ENCODE measurements at regions not wholly inside any gene's neighbourhood (a gene's known extent, or its start where the extent isn't known, plus 50 kb on each side); places are given as distances from the start of the nearest gene placed in this dataset.
"Not testable (repeated sequence)": the region's sequence is repeated elsewhere in the genome, so short reads cannot be mapped to it uniquely, and the experiment has no call there.

DNA sequence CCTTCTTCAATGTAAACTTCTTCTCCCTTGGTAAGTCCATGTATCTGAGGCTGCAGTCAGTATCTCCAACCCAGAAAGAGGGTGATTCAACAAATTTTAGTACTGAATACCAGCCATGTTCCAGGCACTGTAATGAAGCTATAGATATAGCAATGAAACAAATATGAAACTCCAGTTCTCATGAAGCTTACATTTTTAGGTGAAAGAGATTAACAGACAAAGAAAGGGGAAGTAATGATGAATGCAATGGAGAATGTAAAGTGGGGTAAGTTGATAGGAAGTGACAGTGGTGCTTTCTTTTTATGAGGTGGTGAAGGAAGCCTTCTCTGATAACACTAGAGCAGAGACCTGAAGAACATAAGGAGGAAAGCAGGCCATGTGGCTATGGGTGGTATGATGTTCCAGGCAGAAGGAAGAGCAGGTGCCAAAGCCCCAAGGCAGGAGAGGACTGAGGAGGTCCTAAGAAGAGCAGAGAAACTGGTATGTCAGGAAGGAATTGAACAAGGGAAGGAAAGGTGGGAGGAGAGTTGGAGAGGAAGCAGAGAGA, 143.6 kb downstream of the TFAP2B start:
- no peak for DNase-seq

DNA sequence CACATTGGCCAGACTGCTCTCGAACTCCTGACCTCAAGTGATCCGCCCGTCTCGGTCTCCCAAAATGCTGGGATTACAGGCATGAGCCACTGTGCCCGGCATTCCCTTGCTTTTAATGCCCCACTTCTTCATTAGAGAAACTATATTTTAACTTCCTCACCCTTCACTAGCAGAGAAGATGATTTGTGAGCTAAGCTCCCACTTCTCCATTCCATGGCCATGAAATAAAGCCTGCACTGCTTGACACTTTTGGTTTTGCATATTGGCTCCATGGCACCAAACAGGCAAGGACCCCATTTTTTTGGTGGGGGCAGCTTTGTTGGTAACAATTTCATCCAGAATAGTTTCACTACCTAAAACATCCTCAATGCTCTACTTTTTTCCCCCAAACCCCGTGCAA, 145.3 kb downstream of the TFAP2B start:
- no peak for DNase-seq

DNA sequence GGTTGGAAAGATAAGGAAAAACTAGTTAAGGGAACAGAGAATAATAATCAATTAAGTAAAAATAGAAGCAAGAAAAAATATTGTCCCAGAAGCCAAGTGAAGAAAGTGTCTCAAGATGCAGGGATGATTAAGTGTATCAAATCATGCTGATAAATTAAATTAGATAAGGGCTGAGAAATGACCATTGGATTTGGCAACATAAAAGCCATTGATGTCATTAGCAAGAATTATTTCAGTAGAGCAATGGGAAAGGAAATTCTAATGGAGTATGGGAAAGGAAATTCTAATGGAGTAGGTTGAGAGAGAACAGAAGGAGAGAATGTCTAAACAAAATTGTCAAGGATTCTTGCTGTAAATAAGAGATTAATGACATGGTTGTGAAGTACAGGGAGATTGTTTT, 146.8 kb downstream of the TFAP2B start:
- no peak for DNase-seq

DNA sequence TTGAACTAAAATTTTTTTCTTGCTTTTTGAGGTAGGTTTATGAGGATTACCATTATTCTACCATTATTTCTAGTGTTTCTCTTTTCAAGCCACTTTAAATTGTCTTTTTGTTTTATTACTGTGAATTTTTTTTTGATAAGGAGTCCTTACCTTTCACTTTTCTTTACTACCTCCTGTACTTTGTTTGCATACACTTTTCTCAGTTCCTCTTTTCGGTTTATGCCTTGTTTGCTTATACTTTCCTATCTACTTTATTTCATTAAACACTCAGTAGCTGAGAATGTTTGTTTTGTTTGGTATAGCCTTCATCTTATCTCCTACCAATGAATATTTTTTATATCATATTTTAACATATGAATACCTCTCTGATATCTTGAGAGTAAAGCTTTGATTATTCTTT, 147.9 kb downstream of the TFAP2B start:
- DNase-seq: no peak

DNA sequence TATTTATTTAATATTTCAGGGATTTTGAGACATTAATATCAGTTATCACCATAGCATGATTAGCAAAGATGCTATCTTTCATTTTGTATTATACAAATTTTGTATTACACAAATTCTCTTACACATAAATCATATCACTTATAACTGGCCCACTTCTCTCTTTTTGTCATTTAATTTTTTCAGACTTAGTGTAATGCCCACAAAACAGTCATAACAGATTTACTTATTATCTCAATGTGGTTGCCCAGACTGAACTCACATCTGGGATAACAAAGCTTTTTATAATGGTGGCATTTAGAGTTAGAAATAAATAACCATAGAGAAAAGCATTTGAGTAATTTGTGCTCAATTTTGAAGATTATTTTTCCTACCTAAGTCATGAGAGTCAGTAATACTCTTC, 148.3 kb downstream of the TFAP2B start:
- no peak for DNase-seq

DNA sequence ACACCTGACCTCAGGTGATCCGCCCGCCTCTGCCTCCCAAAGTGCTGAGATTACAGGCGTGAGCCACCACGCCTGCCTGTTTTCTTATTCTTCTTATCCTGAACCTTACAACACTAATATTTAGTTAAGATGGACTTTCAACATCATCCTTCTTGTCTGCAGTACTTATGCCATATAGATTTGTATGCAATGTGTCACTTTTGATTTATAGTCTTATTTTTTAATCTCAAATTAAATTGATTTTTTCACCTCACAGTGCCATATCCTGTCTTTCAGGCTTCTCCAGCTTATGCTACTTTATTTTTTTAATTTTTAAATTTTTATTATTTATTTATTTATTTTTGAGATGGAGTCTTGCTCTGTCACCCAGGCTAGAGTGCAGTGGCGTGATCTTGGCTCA, 149.6 kb downstream of the TFAP2B start:
- not testable (repeated sequence) for DNase-seq

DNA sequence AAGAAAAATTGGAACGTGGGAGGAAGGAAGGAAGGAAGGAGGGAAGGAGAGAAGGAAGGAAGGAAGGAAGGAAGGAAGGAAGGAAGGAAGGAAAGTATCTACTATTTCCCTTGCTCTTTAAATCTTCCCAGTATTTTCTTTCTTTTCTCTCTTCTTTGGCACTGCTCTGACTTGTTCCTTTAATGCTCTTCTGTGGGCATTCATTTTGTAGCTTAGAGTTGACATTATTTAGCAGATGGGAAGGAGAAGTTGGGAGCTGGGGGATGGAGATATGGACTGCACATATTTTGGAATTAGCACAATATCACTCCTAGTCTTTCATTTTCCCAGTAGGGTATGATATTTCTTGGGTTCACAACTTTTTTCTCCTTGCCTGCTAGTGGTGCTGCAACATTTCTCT, 152.2 kb downstream of the TFAP2B start:
- DNase-seq: no peak

DNA sequence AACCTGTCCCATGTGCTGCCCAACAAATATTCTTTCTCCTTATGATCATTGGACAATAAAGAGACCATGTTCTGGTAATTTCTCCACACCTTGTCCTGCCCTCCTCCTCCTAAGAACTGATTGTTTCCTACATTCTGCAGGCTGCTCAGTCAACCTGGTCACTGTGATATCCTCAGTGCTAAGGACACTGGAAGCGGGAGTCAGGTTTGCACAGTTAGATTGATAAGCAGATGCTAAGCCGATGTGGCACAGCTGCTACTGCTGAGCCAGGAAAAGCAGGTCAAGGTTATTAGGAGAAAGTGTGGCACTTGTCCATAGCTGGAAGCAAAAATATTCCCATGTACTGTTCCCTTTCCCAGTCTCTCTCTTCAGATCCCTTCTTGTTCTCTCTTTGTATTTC, 154.8 kb downstream of the TFAP2B start:
- no peak for DNase-seq

DNA sequence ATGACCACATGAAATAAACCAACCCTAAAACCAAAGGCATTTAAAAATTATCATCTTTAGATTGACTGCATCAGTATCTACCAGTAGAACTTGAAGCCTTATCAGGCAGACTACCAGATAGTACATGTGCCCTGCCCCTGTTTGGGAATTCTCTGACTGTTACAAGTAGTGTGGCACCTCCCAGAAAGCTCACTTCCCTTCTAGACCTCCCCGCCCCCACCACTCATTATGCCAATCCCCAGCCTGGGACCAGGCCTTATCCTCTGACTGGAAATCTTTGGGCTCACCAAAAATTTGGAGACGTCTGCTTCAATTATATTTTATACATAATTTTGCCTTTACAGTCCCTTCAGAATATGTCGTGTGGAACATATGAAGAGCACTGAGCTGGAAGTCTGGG, 155.6 kb downstream of the TFAP2B start:
- no peak for DNase-seq

DNA sequence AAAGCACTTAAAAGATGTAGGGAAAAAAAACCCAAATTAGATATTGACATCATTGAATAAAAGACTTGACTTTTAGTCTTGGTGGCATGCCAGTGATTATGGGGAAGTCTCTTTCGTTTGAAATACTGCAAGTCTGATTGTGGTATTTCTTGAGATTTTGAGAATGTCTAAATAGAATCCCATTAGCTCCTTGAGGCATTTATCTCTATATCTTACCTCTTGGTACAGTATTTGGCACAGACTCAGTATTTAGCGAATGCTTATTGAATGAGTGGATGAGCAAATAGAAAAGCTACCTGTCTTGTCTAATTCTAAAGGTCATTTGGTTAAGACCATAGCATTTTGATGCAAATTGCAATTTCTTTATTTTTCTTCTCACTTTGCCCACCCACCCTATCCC, 156.5 kb downstream of the TFAP2B start:
- no peak for DNase-seq

DNA sequence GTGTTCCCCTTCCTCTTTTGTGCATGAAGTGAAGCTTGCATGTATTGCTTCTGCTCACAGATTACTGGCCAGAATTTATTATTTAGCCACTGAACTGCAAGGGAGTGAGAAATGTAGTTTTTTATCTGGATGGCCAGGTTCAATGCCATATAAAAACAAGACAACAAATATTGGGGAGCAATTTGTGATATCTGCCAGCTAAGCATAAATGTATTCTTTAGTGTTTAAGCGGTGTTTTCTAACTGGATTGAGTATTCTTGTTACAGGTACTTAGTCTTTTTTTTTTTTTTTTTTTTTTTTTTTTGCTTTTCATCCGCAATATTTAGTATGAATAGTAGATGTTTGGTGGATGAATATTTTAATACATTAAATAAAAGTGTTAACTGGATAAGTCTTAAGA, 158.2 kb downstream of the TFAP2B start:
- no peak for DNase-seq

DNA sequence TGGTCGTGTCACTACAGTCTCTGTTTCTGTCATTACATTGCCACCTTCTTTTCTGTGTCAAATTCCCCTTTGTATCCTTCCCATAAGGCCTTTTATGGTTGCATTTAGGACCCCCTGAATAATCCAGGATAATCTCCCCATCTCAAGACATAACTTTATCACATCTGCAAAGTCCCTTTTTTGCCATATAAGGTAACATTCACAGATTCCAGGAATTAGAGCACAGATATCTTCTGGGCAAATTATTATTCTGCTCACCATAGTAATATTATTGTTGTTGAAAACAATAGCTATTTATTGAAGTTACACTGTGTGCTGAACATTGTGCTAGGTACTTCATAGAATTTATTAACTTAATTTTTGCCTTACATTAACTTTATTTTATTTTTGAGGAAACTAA, 159.1 kb downstream of the TFAP2B start:
- no peak for DNase-seq

DNA sequence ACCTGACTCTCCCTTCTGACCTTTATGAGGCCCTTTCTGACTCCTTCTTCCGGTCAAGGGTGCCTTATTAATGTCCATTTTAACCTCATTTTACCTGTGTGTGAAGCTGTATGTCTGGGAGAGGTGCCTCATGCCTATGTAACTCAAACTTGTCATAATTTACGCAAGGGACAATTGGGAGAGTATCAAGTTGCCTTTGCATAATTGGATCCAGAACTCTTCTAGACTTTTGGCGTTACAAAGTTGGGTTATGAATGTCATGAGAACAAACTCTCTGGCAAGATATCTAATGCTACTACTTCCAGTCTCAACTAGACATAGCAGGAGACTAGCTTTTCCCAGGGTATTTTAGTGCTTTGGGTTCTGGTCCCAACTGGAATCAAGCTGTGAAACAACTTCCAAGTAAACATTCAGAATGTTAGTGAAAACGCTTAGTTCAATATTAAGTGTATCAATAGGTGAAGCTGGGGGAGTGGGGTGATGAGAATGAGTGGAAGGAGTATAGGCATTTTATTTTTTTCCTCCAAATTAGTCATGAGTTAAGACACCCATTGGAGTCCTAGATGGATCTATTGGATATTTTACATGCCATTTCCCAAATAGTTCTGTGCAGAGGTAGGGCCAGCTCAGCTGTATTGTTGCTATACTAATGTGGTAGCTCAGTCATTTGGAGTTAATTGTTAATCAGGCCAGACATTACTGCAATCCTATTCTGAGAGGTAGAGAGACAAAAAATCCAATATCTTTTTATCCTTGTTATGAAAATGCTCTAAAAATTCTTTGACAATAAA, 159.9 kb downstream of the TFAP2B start:
- no peak for DNase-seq

DNA sequence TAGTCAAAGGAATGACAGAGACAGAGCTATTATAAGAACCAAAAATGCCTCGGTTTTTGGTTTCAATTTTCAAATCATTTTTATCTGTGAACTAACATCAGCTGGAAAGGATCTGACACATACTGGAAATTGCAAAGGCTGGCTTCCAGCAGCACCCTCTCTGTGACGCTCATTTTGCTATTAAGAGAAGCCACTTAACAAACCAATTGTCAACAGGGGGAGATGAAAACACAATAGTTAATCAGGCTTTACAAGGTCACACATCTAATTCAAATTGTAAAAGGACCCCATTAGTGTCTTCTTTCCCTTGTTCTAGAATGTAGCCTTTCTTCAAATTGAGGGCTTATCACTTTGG, 160.5 kb downstream of the TFAP2B start:
- DNase-seq: no peak

DNA sequence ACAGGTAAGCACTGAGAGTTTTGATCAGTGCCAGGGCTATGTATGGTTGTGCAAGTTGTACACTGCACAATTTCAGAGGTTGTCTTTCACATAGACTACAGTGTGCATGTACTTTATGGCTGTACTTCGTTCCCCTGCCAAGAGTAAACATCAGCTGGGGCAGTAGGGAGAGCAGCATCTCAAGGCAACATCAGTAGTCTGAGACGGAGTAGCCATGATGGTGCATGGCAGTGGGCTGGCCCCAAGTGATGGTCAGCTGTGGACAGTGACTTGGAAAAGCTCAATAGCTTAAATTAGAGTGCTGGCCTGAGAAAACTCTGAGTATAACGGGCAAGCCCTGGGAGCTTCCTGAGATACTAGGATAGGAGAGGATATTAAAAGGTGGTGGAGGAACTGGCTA, 165.5 kb downstream of the TFAP2B start:
- DNase-seq: no peak

DNA sequence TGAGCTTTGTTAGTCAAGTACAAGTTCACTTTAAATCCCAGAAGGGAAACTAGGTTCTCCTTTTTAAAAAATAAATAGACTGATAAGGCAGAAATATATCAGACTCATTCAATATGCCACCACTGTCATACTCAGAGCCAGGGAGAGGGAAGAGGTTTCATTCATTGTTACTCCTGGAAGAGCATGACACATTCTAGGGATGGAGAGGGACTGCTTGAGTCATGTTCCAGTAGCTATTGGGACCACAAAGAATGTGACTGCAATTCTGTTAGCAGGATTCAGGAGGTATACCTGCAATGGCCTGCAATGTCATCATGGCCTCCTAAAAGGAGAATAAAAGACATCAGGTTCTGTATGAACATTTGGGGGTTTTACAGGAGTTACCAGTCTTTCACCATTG, 167.6 kb downstream of the TFAP2B start:
- DNase-seq: no peak

DNA sequence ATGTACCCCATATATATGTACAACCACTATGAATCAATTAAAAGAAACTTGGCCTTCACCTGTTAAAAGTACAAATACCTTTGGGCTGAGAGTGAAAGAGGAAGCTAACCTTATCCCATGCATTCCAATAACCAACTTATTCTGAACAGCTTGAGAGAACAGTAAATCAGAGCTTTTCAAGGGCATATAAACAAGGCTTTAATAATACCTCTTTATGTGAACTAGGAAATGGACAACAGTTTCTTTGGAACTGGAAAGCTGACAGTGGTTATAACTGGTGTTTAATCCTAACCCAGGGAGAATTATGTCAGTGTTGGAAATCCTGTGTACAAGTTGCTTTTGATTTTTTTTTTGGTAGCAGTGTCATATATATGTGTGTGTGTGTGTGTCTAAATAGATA, 170.5 kb downstream of the TFAP2B start:
- DNase-seq: no peak

DNA sequence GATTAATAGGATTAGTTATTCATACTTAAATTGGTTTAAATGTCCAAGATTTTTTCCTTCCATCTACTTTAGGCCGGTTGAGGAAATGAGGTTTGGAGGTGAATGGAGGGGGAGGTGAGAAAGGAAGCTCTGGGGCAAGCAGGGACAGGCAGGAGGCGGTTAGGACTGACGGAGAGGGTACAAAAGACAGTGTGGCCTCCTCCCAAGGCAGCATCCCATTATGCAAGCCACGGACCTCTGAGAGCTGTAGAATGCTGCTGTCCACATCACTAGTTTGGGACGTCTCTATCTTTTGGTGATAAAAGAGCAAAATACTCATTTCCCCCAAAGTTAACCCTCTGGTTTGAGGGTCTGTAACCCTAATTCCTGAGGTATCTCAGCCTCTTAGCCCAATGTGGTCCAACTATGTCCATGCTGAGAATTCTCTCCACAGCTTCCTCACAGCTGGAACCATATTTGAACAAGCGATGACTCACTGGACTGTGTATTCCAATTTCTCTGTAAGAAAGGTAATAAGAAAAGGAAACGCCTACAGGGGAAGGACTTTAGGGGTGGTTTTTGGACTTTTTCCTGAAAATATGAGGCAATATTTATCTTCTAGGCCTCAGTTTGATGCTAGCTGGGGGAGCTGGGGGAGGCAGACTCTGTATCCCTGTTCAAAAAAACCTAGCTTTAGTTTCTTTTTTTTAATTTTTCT, 172.2 kb downstream of the TFAP2B start:
- DNase-seq: no peak

DNA sequence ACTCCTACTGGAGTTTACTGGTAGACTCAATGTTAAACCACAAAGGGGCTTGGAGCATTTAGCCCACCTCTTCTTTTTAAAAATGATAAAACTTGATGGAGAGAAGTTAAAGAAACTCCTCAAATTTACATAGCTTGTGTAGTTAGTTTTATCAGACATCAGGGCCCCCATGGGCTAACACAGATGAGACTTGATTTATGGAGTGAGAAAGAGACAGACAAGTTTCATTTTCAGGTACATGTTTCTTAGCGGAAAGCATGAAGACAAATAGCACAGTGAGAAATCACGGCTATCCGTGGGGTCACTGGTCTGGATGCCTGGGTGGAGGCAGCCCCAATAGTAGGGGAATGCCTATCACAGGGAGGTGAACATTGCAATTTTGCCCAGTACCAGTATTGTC, 173.6 kb downstream of the TFAP2B start:
- no peak for DNase-seq

DNA sequence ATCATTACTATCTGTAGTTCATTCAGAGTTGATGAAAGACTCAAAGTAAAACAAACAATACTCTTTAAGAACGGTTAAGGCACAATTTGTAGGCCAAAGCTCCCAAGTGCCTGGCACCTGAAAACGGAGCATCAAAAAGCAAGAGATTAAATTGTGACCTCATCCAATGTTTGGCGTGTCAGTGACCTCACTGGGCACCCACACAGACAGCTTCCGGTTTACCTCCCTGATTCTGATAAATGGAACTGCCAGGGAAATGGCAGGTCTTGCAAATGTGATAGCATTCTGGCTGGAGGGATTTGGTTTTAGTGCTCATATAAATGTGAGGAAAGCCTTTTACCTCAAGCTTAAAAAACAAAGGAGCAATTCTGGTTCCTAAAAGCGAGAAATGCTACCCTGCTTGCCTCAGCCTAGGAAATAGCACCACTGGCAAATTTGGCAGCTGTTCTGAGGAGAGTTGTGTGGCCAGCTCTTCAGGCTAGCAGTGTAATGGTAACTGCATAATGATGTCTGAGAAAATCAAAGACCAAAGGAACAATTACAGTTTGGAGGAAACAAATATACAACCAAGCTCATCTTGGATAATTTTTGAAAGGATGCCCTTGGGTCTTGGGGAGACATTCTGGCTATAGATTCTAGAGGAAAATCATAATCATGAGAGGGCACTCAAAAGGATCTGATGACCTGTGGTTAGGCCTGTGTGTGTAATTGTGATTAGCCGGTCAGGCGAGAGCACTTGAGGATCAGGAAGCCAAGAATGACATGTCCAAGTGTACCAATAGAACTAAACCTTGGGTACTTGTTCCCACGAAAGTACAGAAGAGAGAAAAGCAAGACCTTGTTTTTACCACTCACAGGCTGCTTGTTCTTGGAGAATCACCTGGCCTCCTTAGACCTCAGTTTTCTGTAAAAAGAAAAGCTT, 174.3 kb downstream of the TFAP2B start:
- DNase-seq: no peak

DNA sequence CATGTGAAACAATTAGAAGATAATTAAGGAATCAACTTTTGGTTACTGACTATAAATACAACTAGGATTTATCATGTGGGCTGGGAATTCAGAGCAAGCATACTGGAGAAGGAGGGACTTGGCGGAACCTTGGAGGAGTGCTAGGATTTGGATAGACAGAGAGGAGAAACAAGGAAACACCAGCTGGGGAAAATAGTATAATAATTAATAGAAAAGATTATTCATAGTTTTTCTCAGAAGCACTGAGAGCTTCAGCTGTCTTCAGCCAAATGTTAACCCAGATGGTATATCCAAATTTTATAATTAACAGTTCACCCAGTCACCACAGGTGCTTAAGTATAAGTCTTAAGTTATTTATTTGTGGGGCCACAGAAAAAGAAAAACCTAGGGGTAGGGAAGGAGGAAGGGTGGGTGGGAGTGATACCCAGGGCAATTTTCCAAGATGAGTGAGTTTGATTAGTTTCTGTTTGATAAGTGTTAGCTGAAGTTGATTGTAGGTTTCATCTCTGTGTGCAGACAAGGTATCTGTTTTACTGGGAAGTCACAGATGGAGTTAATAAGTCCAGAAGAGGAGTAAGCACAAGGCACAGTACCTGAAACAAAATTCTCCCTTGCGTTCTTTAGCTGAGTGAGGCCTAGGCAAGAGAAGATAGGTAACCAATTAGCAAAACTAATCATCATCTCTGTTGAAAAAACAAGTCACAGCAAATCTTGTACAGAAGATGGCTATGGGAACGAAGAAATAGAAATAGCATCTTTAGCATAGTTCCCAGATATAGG, 175.5 kb downstream of the TFAP2B start:
- no peak for DNase-seq

DNA sequence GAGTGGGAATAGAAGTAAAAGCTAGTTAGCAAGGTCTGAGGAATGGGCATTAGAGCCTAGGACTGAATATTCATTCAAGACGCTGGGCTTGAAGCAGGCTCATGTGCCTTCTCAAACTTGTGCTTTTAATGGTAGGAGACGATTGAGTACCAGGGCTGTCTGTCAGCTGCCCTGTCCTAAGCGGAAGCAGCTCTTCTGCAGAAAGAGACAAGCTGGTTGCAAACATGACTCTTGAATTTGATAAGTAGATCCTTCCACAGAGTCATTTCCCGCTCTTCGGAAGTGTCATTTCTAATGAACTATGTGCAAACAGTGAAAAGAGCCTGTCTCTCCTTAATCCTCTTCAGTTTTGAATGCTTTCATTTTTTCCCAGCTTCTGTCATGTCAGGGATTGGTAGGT, 176.4 kb downstream of the TFAP2B start:
- no peak for DNase-seq

DNA sequence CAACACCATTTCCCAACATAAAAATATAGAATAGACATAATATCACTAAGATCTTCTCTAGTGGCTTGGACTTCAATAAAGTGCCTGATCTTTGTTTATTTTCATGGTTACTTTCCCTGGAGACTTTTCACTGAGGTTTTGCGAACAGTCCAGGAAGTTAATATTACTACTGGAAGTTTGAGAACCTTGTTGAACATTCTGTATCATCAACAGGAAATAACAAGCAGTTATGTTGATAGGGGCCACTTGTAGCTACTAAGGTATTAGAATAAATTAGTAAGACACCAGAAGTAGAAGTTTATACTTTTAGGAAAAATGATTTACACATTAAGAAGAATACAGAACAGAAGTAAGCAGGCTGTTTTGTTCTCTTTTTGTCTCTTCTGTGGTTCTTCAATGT, 180.2 kb downstream of the TFAP2B start:
- DNase-seq: no peak

All from T1000 (cell line).